Spleen (tissue), 7 donors: ENCODE measurements at regions not wholly inside any gene's neighbourhood (a gene's known extent, or its start where the extent isn't known, plus 50 kb on each side); places are given as distances from the start of the nearest gene placed in this dataset.

ENCODE experiments used
- CTCF ChIP-seq, 11 experiments: fragments of 200-600 bp in 7 of 11; fragments of 450-650 bp in 4 of 11; sonication (generic) in 4 of 11; IDR thresholded peaks in 8 of 11; conservative IDR thresholded peaks in 3 of 11; 1 replicate in 7 of 11; 2 replicates in 4 of 11; pipeline versions ENCODE4 v1.4.0 to v1.8.0; 2016 to 2021; ENCODE audit warnings: antibody characterized with exemption in 11 of 11, inconsistent platforms in 4 of 11, mild to moderate bottlenecking in 1 of 11
- POLR2AphosphoS5 ChIP-seq, 3 donors: sonication (generic); formaldehyde crosslinking; IDR thresholded peaks; one replicate each; pipeline ENCODE4 v1.5.1; 2017; ENCODE audit warnings: antibody characterized with exemption in 3 of 3
- donor health status: DM: no; HTN: no; CAD: no; lungs with moderate emphysema.
- donor health status: DM: no; HTN: no; CAD: no.
- donor health status: DM: no; HTN: no; CAD: no.

GRCh38 chr14:101184104-101184455 is 280.6 kb upstream of the RTL1 start:
- no peak for TF ChIP-seq CTCF (IDR thresholded peaks at IDR 0.05 in 8 of 11, conservative IDR thresholded peaks at IDR 0.05 in 3 of 11)
- TF ChIP-seq POLR2AphosphoS5 (IDR thresholded peaks at IDR 0.05) = no peak
